ENCODE measurements at regions not wholly inside any gene's neighbourhood (a gene's known extent, or its start where the extent isn't known, plus 50 kb on each side); places are given as distances from the start of the nearest gene placed in this dataset.

DNA sequence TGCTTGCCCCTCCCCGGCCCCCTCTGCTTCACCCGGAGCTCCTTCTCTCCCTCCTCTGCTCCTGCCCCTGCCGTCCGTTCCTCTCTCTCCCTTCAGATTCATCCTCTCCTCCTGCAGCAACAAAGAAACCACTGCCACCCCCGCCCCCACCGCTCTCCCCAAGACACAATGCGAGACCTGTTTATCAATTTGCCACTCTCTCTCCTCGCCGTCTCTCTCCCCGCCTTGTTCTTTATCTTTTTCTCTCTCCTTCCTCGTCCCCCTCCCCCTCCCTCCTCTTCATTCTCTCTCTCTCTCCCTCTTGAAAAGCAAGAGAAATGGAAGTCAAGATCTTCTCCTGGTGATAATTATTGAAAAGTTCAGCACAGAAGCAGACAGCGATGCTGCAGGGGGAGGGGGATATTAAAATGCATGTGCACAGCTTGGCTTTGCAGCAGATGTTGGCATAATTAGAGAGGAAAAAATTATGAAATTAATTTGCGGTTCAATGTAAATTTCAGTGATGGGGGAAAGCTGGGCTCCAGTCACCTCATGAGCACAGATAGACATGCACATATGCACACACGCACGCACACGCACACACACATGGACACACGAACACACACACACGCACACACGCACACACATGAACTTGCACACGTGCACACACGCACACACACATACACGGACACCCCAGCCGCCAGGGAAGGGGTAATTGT is 58.1 kb upstream of the CBFA2T3 start:
- TF ChIP-seq, protein P1, sequence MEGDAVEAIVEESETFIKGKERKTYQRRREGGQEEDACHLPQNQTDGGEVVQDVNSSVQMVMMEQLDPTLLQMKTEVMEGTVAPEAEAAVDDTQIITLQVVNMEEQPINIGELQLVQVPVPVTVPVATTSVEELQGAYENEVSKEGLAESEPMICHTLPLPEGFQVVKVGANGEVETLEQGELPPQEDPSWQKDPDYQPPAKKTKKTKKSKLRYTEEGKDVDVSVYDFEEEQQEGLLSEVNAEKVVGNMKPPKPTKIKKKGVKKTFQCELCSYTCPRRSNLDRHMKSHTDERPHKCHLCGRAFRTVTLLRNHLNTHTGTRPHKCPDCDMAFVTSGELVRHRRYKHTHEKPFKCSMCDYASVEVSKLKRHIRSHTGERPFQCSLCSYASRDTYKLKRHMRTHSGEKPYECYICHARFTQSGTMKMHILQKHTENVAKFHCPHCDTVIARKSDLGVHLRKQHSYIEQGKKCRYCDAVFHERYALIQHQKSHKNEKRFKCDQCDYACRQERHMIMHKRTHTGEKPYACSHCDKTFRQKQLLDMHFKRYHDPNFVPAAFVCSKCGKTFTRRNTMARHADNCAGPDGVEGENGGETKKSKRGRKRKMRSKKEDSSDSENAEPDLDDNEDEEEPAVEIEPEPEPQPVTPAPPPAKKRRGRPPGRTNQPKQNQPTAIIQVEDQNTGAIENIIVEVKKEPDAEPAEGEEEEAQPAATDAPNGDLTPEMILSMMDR (IDR thresholded peaks at IDR 0.05) = no peak
- TF ChIP-seq POLR2A (IDR thresholded peaks at IDR 0.05) = no peak

Measured in right lobe of liver (tissue), 4 donors.